WTC11 (cell line): ENCODE measurements at regions not wholly inside any gene's neighbourhood (a gene's known extent, or its start where the extent isn't known, plus 50 kb on each side); places are given as distances from the start of the nearest gene placed in this dataset.

ENCODE experiments used
- ATAC-seq: fragments of 200-7000 bp; cut with Tn5 transposase; 2 replicates; pipeline ENCODE4 v1.10.0; 2021; ENCODE audit warnings: mild to moderate bottlenecking, moderate library complexity
- CTCF ChIA-PET: fragments of 300-600 bp; sonication (Branson Sonifier 250); formaldehyde crosslinking; loops from one replicate; lab custom pipeline; 2021; ENCODE audit warnings: antibody characterized with exemption; lab: Charles Lee
- POLR2A ChIA-PET: fragments of 350-600 bp; sonication (Branson Sonifier 250); formaldehyde crosslinking; loops from one replicate; lab custom pipeline; 2021; ENCODE audit warnings: antibody characterized with exemption; lab: Charles Lee
- DNase-seq: peaks from one replicate; pipeline ENCODE4 v3.0.0; 2021; ENCODE audit warnings: low spot score
- H3K27ac Mint-ChIP-seq: 2 replicates; pipeline ENCODE4 v1.8.0; 2021; ENCODE audit warnings: mixed read lengths
- H3K27me3 Mint-ChIP-seq: 2 replicates; pipeline ENCODE4 v1.8.0; 2021; ENCODE audit warnings: low read depth, mild to moderate bottlenecking, moderate library complexity, mixed read lengths
- H3K36me3 Mint-ChIP-seq: 2 replicates; pipeline ENCODE4 v1.8.0; 2021; ENCODE audit warnings: mixed read lengths
- H3K4me1 Mint-ChIP-seq: 2 replicates; pipeline ENCODE4 v1.8.0; 2022; ENCODE audit warnings: mixed read lengths
- H3K4me3 Mint-ChIP-seq: 2 replicates; pipeline ENCODE4 v1.8.0; 2021; ENCODE audit warnings: mild to moderate bottlenecking, moderate library complexity, mixed read lengths
- H3K9me3 Mint-ChIP-seq: 2 replicates; pipeline ENCODE4 v1.8.0; 2021; ENCODE audit warnings: mixed read lengths
- E2F1 ChIP-seq: sonication (generic); formaldehyde crosslinking; IDR thresholded peaks from 2 replicates; pipeline ENCODE4 v1.8.0; 2022; ENCODE audit warnings: mild to moderate bottlenecking, missing genetic modification reagents
- ZNF396 ChIP-seq: fragments of 250-450 bp; sonication (Bioruptor Pico); IDR thresholded peaks from 2 replicates; pipeline ENCODE4 v1.8.0; 2021; ENCODE audit warnings: mild to moderate bottlenecking, moderate library complexity, borderline replicate concordance

GRCh38 chr10:71161425-71161824, 50.9 kb upstream of the UNC5B start:
- H3K4me1 Mint-ChIP-seq: 0 out of 2 replicates have a peak, but pooled peaks cover 6% of the 10 kb centered on the region
- H3K27ac Mint-ChIP-seq: no peak overlapping the region
- CTCF ChIA-PET: no interaction called here
- TF ChIP-seq ZNF396 (CRISPR knock-in tag) (no peak), E2F1 (no peak)
- TF ChIP-seq, all 79 proteins: peak for 0
- ATAC-seq: no peak
- Mint-ChIP-seq H3K27me3 (peaks cover 22% of the 10 kb centered on the region), H3K36me3 (no peaks in the 10 kb centered on the region), H3K9me3 (no peaks in the 10 kb centered on the region), H3K4me3 (no peak overlapping the region)
- POLR2A ChIA-PET: no interaction called here
- no peak for DNase-seq
